SK-MEL-5 (cell line): ENCODE measurements at regions not wholly inside any gene's neighbourhood (a gene's known extent, or its start where the extent isn't known, plus 50 kb on each side); places are given as distances from the start of the nearest gene placed in this dataset.

Source experiments
- DNase-seq: peaks from one replicate; pipeline ENCODE4 v3.0.0-alpha.2; 2016; ENCODE audit warnings: low read depth, low spot score
- in situ Hi-C: cut with HindIII; loops from 2 replicates; pipeline ENCODE4 v1.10.0; 2016; ENCODE audit warnings: low sequenced_read_pairs, high pct_unique_total_duplicates, low pct_unique_long_range_greater_than_20kb

- in situ Hi-C loops = no loop called here
- DNase-seq = no peak
Observed at GRCh38 chr9:110110154-110110553, 97.8 kb downstream of the C9orf152 start.

DNA sequence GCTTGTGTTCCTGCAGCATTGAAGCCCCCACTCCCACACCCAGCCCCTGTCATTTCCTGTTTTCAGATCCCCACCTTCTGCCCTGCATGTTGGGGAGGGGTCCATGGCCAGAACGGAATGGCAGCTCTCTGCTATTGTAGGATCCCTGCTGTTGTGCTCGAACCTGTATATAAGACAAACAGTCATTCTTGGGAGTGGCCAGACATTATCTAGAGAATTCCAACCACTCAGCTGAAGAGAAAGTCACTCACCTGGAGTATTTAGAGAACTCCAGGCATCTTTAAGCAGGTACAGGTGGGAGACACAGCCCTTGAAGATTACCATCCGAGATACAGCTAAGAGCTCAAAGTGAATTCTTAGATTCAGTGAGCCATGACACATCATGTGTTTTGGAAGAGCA is 96.1 kb downstream of the C9orf152 start:
- in situ Hi-C loops = no loop called here

DNA sequence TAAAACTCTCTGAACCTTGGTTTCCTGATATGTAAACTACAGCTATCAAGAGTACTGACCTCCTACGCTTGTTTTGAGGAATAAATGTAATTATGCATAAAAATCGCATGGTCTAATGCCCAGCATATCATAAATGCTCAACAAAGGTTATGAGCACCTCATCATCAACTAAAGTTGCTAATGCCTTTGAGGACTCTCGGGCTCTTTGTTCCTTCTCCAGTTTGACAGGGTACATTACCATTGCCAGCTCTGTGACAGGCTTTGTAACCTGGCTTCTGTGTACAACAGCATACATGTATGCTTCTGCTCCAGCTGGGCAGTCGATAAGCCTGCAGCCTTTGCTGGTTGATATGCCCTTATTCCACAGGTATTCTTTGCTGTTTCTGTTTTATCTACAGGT is 95.2 kb downstream of the C9orf152 start:
- in situ Hi-C loops = no loop called here

More for the DNA sequence above, 96.1 kb downstream of the C9orf152 start:
- no peak for DNase-seq

GRCh38 chr9:110114086-110114858 is 93.7 kb downstream of the C9orf152 start:
- no peak for DNase-seq
- in situ Hi-C loops = no loop called here

More for the DNA sequence above, 95.2 kb downstream of the C9orf152 start:
- DNase-seq = no peak

DNA sequence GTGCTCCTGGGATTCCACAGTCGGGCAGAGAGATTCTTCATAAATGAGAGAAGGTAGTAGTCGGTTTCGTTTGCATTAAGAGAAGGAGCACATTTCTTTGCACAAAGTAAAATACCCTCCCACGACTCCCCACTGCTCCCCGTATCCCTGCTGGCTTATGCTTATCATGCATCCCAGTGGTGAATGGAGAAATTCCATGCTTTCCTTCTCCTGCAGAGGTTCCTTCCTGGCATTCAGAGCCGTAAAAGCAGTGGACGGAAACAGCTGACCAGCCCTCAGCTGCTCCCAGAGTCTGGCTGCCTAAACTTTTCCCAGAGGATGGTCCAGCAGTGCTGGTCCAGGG is 93.1 kb downstream of the C9orf152 start:
- in situ Hi-C loops = no loop called here
- no peak for DNase-seq

- in situ Hi-C loops = no loop called here
- DNase-seq = no peak
Observed at GRCh38 chr9:110115341-110115820, 92.6 kb downstream of the C9orf152 start.

GRCh38 chr9:110115826-110116542 is 92.0 kb downstream of the C9orf152 start:
- no peak for DNase-seq
- in situ Hi-C loops = no loop called here

DNA sequence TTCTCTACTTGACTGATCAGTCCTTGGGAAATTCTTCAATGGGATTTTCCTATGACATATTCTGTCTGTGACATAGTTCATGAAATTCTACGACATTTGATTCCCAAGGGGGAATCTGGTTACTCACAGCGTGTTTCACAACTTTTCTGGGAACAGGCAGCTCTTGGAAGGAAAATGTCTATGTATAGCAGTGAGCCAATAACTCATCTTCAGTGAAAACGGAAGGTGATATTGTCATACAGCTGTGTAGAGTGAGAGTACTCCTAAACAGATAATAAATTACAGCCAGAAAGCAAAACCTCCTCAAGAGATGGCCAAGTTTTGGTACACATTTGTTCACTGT is 91.4 kb downstream of the C9orf152 start:
- DNase-seq = no peak

GRCh38 chr9:110121170-110121569 is 86.8 kb downstream of the C9orf152 start:
- in situ Hi-C loops = no loop called here
- DNase-seq = no peak

More for the DNA sequence above, 91.4 kb downstream of the C9orf152 start:
- in situ Hi-C loops = no loop called here

- no peak for DNase-seq
- in situ Hi-C loops = no loop called here
Observed at GRCh38 chr9:110123341-110124095, 84.4 kb downstream of the C9orf152 start.

GRCh38 chr9:110124439-110124838 is 83.5 kb downstream of the C9orf152 start:
- no peak for DNase-seq
- in situ Hi-C loops = no loop called here

- peak; percentile 93 for DNase-seq
- in situ Hi-C loops = no loop called here
Observed at GRCh38 chr9:110125207-110125751, 82.7 kb downstream of the C9orf152 start.

GRCh38 chr9:110125763-110126351 is 82.1 kb downstream of the C9orf152 start:
- no peak for DNase-seq
- in situ Hi-C loops = no loop called here

- peak; percentile 58 for DNase-seq
- in situ Hi-C loops = no loop called here
Observed at GRCh38 chr9:110126499-110126941, 81.4 kb downstream of the C9orf152 start.

DNA sequence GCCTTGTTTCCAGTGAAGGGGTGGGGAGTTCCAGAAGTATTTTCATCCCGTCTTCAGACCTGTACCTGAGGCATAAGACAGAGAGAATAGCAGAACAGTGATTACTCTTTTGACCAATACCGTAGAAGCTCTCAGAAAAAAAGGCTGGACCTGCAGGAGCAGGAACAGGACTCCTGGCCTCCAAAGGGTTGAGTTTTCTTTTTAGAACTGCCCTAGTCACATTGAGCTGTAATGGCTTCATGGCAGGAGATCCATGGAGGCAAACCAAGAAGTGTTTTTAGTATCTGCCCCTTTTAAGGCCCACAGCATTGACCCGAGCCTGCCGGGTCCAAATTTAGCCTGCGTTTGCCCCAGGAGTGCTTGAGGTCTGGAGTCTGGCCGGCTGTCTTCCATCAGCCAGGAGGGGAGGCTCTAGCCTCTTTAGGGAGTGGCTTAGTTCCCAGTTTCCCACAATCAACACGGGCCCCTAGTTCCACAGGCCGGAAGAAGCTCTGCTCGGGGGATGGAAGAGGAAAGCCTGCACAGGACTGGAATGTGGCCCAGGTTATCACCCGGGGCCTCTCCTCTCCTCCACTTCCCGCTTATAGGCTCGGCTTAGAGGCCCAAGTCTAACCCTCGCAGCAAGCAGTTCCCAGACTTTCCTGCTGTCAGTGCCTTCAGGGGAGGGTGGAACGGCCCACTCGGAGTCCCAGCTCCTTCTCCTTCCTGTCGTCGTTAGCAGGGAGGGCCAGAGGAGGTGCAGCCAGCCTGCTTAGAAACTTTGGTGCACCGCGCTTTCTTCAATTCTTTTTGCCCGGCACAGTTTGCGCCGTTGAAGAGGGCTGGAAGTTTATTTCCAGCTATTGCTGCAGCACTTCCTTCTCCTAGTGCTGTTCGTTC is 80.7 kb downstream of the C9orf152 start:
- in situ Hi-C loops = no loop called here
- peak; percentile 67 for DNase-seq

DNA sequence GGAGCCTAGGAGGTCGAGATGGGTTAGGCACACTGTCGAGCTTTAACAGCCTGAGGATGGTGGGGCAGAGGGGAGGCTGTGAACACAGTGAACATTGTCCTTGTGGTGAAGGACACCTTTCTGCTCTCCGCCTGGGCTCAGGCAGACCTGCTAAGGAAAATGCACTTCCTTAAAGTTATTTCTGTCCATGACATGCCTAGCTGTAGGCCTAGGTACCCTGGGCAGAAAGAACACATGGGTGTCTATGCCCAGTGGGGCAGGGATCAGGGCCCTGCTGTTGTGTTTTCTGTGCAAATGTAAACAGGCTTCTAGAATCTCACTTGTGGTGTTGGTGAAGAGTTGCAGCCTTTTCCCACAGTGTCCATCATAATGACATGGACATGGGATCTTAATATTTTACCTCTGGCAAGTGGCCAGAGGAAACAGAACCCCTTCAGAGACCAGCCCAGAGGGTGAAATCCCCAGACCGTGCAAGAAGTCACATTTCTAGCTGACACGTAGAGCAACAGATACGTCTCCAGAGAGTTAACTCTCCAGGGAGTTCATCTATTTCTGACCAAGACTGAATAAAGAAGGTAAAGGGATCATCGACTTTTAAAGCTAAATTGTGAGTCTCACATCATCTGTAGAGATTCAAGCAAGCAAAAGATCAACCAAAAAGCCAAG is 79.2 kb downstream of the C9orf152 start:
- DNase-seq = peak; percentile 16
- in situ Hi-C loops = no loop called here
